ENCODE measurements at regions not wholly inside any gene's neighbourhood (a gene's known extent, or its start where the extent isn't known, plus 50 kb on each side); places are given as distances from the start of the nearest gene placed in this dataset.

DNA sequence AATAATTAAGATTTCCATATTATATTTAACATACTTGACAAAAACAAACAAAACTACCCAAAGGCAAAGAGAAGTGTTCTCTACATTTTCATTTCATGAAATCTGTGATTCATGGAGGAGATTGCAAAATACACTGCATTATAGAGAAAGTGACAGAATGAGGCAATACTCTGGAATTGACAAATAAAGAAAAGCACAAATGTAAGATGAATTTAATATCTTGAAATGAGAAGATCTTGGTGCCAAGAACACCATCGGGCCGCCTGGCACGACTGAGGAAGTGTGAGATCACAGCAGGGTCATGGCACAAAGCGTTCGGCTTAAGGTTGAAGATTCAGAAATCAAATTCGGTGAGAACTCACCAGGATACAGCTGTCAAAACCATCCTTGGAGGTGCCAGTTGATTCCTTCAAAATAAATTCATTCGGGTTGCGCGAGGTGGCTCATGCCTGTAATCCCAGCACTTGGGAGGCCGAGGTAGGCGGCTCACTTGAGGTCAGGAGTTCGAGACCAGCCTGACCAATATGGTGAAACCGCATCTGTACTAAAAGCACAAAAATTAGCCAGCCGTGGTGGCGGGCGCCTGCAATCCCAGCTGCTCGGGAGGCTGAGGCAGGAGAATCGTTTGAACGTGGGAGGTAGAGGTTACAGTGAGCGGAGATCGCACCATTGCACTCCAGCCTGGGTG lies 174.0 kb upstream of the PFKP start:
- Mint-ChIP-seq H3K27ac (no peak overlapping the region; a peak in 1 of 7 replicates), H3K36me3 (ENCODE audit: insufficient read depth in 1 of 3, low read depth in 3 of 3) (no peaks in the 10 kb centered on the region), H3K4me1 (peaks cover 6 to 13% of the 10 kb centered on the region in 2 experiments), H3K27me3 (ENCODE audit: low read depth) (peaks cover 4% of the 10 kb centered on the region), H3K9me3 (peaks cover 0 to 3% of the 10 kb centered on the region in 2 experiments; a peak in 1 of 5 replicates), H3K4me3 (no peak overlapping the region)
- Histone ChIP-seq H3K4me2 (ENCODE audit: insufficient read depth, insufficient read length, low read length) (no peak overlapping the region), H2BK20ac (ENCODE audit: low read depth, low read length, poor library complexity, severe bottlenecking) (no peak overlapping the region), H3K18ac (ENCODE audit: insufficient read length, low read depth, low read length) (no peak overlapping the region), H4K20me1 (ENCODE audit: control insufficient read depth, insufficient read depth, insufficient read length) (no peaks in the 10 kb centered on the region), H3K23ac (ENCODE audit: insufficient read length, low read depth, low read length) (no peak overlapping the region), H3K9me3 (ENCODE audit: control insufficient read depth, low read depth, low read length) (no peaks in the 10 kb centered on the region), H2BK5ac (ENCODE audit: insufficient read length, low read length) (no peak overlapping the region), H2AK5ac (ENCODE audit: insufficient read length, low read length) (no peak overlapping the region), H2AFZ (ENCODE audit: low read length) (no peak overlapping the region), H3K4ac (ENCODE audit: low read depth, low read length) (no peak overlapping the region), H3T11ph (ENCODE audit: low read length) (no peak overlapping the region), H3K56ac (ENCODE audit: insufficient read length, low read depth, low read length) (no peak overlapping the region), H4K8ac (replicated peaks; ENCODE audit: insufficient read length, low read depth, low read length) (no peak overlapping the region), H2BK12ac (ENCODE audit: insufficient read length, low read depth, low read length) (no peak overlapping the region), H3K4me1 (ENCODE audit: insufficient read depth, low read length) (no peaks in the 10 kb centered on the region), H3K79me2 (ENCODE audit: insufficient read depth, low read length) (no peaks in the 10 kb centered on the region), H3K9ac (ENCODE audit: extremely low read depth, insufficient read length, low read length) (no peak overlapping the region), H3K27me3 (ENCODE audit: insufficient read depth, low read length) (no peaks in the 10 kb centered on the region), H4K91ac (ENCODE audit: insufficient read length, low read depth, low read length) (no peak overlapping the region), H4K5ac (ENCODE audit: insufficient read length, low read depth, low read length) (no peak overlapping the region), H3K27ac (ENCODE audit: insufficient read length, low read depth, low read length) (no peak overlapping the region), H3K79me1 (ENCODE audit: insufficient read depth, low read depth, low read length, poor library complexity, severe bottlenecking) (no peaks in the 10 kb centered on the region), H2BK15ac (ENCODE audit: low read depth, low read length) (no peak overlapping the region), H2BK120ac (ENCODE audit: low read depth, low read length, poor library complexity, severe bottlenecking) (no peak overlapping the region), H3K23me2 (ENCODE audit: insufficient read length, low read depth, low read length, poor library complexity, severe bottlenecking) (no peaks in the 10 kb centered on the region), H3K14ac (ENCODE audit: insufficient read depth, low read length) (no peak overlapping the region)
- TF ChIP-seq, protein P1, sequence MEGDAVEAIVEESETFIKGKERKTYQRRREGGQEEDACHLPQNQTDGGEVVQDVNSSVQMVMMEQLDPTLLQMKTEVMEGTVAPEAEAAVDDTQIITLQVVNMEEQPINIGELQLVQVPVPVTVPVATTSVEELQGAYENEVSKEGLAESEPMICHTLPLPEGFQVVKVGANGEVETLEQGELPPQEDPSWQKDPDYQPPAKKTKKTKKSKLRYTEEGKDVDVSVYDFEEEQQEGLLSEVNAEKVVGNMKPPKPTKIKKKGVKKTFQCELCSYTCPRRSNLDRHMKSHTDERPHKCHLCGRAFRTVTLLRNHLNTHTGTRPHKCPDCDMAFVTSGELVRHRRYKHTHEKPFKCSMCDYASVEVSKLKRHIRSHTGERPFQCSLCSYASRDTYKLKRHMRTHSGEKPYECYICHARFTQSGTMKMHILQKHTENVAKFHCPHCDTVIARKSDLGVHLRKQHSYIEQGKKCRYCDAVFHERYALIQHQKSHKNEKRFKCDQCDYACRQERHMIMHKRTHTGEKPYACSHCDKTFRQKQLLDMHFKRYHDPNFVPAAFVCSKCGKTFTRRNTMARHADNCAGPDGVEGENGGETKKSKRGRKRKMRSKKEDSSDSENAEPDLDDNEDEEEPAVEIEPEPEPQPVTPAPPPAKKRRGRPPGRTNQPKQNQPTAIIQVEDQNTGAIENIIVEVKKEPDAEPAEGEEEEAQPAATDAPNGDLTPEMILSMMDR (conservative IDR thresholded peaks at IDR 0.05) = no peak
- no CpG with 5 or more reads among the region's 21 CpGs for WGBS (ENCODE audit: extremely low coverage, insufficient read length, low lambda C conversion rate)
- no peak for DNase-seq
